ENCODE measurements at regions not wholly inside any gene's neighbourhood (a gene's known extent, or its start where the extent isn't known, plus 50 kb on each side); places are given as distances from the start of the nearest gene placed in this dataset.

GRCh38 chr17:79544142-79544914 lies 66.5 kb downstream of the RBFOX3 start:
- no peak for TF ChIP-seq CTCF (IDR thresholded peaks at IDR 0.05)
- no peak for TF ChIP-seq POLR2A (IDR thresholded peaks at IDR 0.05)
- TF ChIP-seq POLR2AphosphoS5 (IDR thresholded peaks at IDR 0.05) = no peak
